Stimulated activated naive CD4-positive, alpha-beta T cell (primary cell): ENCODE measurements at regions not wholly inside any gene's neighbourhood (a gene's known extent, or its start where the extent isn't known, plus 50 kb on each side); places are given as distances from the start of the nearest gene placed in this dataset.

ENCODE experiments used
- DNase-seq, 6 experiments: peaks; one replicate each; lab custom pipeline; 2025; lab: John Stamatoyannopoulos, UW

DNA sequence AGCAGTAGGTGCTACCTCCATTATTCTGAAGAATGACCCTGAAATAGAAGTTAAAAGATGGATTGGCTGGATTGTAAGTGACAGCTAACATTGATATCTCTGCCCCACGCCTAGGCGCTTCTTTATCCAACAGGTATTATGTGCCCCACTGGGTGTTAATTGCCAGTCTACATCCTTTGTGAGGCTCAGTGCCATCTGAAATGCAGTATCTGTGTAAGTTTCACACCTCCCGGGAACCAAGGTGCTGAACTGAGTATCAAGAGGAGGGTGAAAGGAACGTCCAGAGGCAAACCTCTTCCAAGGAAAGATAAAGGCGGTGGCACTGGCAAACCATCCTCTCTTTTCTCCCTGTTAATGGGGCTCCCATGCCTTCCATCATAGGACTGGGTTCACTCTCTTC is 181.1 kb upstream of the UBL3 start:
- DNase-seq = no peak

- no peak for DNase-seq
These were observed 179.8 kb upstream of the UBL3 start for GRCh38 chr13:30030141-30030750.

DNA sequence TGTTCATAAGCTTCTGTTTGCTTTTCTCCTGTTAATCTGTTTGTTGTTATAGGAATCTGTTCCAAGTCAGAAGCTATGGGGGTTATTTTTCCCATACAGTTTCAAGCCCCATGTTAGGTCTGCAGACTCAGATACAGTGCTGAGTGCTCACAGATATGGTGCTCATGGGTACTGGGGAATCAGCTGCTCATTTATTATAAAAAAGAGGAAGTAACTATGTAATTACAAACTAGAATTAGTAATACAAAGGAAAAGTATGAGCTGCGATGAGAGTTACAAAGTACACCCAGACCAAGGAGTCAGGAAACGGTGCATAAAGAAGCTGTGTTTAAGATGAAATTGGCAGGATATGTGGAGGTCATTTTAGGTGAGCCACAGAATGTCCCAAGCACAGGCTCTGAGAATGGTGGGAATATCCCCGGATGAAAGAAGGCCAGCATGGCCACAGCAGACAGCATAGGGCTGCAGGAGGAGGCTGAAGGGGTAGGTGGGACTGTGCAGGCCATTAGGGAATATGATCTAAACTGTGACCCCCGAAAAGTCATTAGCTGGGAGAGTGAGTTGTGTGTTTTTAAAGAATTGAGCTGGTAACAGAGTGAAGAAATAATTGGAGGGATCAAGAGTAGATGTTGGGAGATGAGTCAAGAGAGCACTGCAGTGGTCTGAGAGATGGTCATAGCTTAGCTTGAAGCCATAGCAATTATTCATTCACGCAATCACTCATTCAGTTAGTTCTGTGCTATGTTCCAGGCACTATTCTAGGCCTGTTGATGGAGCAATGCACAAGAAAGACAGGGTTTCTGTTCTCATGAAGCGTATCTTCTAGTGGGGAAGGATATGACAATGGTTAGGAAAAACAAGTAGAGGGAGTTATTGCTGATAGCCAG is 177.4 kb upstream of the UBL3 start:
- DNase-seq = no peak

- no peak for DNase-seq
These were observed 176.5 kb upstream of the UBL3 start for GRCh38 chr13:30026909-30027308.

GRCh38 chr13:30026093-30026492 is 175.7 kb upstream of the UBL3 start:
- DNase-seq = no peak

DNA sequence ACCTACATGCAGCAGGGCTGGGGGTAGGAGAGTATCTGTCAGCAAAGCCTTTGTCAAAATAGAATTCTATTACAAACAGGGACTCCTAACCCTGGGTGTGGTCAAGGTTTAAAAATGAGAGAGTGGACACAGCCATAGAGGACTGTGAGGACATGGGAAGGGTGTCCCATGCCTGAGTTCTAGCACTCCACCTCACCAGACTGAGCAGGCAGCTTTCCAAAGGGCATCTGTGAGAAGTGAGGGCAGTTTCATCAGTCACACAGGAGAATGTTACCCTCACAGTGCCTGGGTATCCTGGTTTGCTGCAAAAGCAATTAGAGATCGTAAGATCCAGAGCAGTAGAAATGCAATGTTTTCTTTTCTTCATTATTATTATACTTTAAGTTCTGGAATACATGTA is 174.9 kb upstream of the UBL3 start:
- no peak for DNase-seq

DNA sequence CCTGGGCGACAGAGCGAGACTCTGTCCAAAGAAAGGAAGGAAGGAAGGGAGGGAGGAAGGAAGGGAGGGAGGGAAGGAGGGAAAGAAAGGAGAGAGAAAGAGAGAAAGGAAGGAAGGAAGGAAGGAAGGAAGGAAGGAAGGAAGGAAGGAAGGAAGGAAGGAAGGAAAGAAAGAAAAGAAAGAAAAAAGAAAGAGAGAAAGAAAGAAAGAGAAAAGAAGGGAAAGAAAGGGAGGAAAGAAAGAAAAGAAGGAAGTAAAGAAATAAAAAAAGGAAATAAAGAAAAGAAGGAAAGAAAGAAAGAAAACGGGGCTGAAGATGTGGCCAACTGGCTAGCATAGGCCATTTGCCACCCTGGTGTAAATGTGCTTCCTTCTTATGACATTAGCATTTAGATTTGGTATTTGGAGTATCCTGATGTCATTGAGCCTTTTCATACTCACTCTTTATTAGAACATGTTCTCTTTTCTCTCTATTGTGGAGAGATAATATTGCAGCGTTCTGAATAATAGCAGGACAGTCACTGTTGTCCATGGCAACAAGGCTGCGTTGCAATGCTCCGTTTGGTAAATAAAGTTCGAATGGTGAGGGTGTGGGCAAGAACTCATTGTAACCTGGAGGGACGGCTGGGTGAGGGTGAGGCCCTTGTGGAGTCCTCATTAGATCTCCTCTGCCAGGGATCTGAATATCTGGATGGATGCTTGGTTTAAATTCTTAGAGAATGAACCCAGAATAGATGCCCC is 173.9 kb upstream of the UBL3 start:
- DNase-seq = no peak

DNA sequence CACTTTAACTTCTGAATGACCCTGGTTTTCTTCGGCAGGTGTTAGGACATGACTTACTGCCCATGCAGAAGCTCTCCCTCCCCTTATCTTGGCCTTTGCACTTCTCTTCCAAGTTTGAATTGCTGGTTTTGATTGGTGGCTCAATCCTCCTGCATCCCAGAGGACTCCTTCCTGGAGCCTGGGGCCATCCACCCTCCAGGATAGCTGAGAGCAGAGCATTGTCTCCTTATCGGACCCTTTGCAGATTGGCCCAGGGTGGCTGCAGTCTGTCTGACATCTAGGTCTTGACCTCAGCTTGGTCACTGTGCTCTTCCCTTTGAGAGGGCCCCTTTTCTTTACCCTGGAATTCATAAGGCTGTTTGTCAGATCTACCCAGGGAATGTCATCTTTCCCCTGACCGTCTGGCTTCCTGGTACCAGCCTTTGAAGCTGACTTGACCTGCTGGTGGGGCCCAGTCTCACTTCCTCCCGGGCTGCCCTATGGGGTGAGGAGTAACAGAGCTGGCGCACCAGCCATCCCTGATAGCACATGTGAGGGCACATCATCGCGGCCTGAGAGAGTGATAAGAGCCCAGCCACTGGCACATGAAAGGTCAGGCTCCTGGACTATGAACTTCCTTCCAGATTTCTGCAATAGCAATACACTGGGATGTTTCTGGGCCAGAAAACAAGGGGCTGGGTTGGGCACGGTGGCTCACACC is 172.9 kb upstream of the UBL3 start:
- no peak for DNase-seq

GRCh38 chr13:30022796-30023195 is 172.4 kb upstream of the UBL3 start:
- DNase-seq = no peak

- no peak for DNase-seq
These were observed 171.8 kb upstream of the UBL3 start for GRCh38 chr13:30022256-30022655.

DNA sequence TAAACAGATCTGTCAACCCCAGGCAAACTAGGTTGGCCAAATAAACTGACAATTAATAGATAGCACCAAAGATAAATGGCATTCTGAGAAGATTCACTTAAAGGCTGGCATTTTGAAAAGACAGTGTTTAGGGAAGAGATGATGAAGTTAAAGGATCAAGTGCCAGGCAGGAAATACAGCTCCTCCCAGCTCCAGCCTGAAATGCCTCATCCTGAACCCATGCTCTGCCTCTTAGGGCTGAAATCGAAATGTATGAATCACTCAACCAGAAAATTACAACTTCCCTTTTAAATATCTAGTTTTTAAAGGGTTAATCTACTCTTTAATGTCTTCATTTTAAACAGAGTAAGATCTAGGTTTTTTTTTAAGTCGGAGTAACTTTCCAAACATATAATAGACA is 171.2 kb upstream of the UBL3 start:
- DNase-seq = no peak

DNA sequence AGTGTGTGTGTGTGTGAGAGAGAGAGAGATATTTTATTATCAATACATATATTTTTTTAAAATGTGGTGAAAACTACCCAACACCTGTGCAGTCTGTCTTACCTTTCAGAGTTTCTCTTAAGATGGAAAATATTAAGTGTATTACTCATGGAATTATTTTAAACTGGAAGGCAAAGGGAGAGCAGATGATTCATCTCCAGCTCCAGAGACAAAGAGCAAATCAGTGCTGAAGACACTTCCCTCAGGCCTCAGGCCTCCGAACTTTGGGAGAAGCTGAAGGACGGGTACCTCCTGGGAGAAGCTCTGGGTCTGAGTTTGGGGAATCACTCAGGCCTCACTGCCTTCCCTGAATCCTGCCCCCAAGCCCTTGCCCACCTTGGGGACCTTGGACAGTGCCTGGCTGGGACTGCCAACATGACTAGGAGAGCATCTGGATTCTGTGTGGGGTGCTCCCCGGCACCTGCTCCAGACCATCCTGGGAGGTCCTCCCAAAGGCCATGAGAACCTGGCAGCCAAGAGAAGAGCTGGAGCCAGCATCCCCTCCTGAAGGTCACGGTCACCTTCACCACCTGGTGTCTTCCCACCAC is 170.4 kb upstream of the UBL3 start:
- no peak for DNase-seq

DNA sequence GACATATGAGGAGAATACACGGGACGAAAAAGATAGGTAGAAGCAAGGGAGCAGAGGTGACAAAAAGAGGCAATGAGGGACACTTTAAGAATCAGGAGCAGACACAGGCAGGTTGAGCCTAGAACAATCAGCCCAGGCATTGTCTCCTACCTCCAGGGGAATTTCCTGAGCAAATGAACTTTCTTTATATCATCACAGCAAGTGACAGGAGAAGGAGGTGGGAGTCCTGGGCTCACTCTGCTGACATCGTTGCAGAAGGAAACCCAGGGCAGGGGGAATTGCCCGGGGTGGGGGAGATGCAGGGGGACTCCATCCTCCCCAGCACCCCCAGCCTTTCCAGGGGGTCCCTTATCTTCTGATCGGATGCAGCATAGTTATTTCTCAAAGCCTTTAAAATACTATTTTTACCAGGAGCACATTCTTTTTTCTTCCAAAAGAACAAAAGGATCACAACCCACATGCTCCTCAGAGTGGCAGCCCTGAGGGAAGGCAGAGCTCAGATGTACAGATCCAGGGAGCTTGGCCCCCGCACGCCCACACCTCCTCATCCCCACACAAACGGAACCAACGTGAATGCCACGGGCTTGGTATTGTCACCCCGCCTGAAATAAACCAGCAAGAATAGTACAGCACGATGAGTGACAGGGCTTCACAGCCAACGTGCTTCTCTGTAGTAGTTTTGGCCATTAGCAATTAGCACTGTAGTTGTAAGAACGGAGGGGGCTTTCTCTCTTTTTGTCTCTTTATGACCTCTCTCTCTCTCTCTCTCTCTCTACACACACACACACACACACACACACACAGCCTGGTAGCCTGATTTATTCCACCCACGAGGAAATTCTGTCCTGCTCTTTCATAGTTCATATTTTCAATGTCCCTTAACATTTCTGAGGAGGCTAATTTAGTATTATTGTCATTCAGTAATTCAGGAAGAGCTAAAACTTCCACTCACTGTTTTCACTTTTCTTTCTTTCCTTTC is 169.5 kb upstream of the UBL3 start:
- DNase-seq = no peak

GRCh38 chr13:30017880-30018279 is 167.5 kb upstream of the UBL3 start:
- no peak for DNase-seq

- DNase-seq = no peak
These were observed 166.0 kb upstream of the UBL3 start for GRCh38 chr13:30016398-30016797.

DNA sequence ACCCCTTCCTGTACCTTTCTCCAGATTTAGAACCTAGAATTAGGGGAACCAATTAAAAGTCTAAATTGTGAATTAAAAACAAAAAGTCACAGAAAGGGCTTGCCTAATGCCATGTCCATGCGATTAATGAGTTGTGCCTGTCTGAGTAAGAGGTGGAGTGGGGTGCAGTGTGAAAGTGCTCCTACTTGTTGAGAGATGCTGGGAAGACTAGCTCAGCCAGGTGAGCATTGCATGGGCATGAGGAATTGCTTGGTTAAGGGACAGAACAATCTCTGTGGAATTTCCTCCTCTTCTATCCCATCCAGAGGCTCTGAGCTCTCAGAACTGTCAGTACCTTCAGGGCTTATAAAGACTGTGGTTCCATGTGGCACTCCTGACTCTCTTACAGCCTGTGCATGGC is 159.0 kb upstream of the UBL3 start:
- no peak for DNase-seq

GRCh38 chr13:30006246-30006645 is 155.8 kb upstream of the UBL3 start:
- DNase-seq = no peak

DNA sequence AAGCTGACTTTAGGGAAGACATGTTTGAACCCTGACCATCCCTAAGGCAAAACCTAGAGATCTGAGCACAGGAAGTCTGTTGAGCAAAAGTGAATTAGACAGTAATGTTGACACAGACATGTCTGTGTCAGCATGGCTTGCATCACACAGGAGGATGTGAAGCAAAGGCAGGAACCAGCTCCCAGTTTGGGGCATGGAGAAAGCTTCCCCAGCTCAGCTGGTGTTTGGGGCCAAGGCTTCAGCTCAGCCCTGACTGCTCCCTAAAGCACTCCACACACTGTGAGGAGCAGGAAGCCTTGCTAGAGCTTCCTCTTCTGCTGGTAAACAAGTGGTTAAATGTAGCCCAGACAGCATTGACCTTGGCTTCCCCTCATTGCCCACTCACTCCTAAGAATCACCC is 153.8 kb upstream of the UBL3 start:
- no peak for DNase-seq

DNA sequence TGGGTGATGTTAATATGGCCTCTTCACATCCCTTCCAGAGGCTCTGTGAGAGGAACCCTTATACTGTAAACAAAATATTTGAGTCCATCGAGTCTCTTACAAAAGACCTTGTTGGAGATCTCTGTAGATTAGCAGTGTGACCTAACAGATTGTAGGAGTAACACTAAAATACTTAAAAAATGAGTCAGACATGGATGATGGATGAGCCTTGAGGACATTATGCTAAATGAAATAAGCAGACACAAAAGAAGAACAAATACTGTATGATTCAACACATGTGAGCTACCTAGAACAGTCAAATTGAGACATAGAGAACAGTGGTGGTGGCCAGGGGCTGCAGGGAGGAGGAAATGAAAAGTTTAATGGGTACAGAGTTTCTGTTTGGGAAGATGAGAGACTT is 152.2 kb upstream of the UBL3 start:
- no peak for DNase-seq

GRCh38 chr13:30000370-30000765 is 150.0 kb upstream of the UBL3 start:
- no peak for DNase-seq
